H1 (cell line): ENCODE measurements at regions not wholly inside any gene's neighbourhood (a gene's known extent, or its start where the extent isn't known, plus 50 kb on each side); places are given as distances from the start of the nearest gene placed in this dataset.

ENCODE experiments used
- CTCF ChIA-PET: fragments of 300-600 bp; sonication (Branson Sonifier 250); formaldehyde crosslinking; loops from one replicate; lab custom pipeline; 2021; ENCODE audit not compliant: partially characterized antibody; lab: Charles Lee
- POLR2A ChIA-PET: fragments of 300-600 bp; sonication (Branson Sonifier 250); formaldehyde crosslinking; loops from one replicate; lab custom pipeline; 2021; ENCODE audit warnings: inconsistent platforms; ENCODE audit not compliant: partially characterized antibody; lab: Charles Lee
- DNase-seq, 2 experiments: peaks; one replicate each; pipeline versions ENCODE4 v3.0.0 to v3.0.0-alpha.2; 2010 to 2022; ENCODE audit warnings: low spot score in 2 of 2, low read depth in 1 of 2, mixed read lengths in 1 of 2
- FAIRE-seq: peaks from 2 replicates; lab custom pipeline; 2011; peaks lifted over from hg19 to GRCh38; lab: Jason Lieb, UNC
- H2AFZ ChIP-seq: 2 replicates; pipeline ENCODE4 v1.8.1; 2012; ENCODE audit warnings: low read length, inconsistent platforms
- H2AK5ac ChIP-seq: 2 replicates; pipeline ENCODE4 v1.6.1; 2013; ENCODE audit warnings: low read depth, low read length
- H2BK120ac ChIP-seq: replicated peaks from 2 replicates; pipeline ENCODE3; 2013; ENCODE audit warnings: low read depth, low read length, inconsistent platforms
- H2BK12ac ChIP-seq: 2 replicates; pipeline ENCODE4 v1.6.1; 2013; ENCODE audit warnings: low read depth, low read length
- H2BK15ac ChIP-seq: 2 replicates; pipeline ENCODE4 v1.6.1; 2013; ENCODE audit warnings: low read length
- H2BK20ac ChIP-seq: 2 replicates; pipeline ENCODE4 v1.6.1; 2013; ENCODE audit warnings: low read length
- H2BK5ac ChIP-seq: 2 replicates; pipeline ENCODE4 v1.6.1; 2013; ENCODE audit warnings: low read depth, low read length
- H3K14ac ChIP-seq: 2 replicates; pipeline ENCODE4 v1.6.1; 2013; ENCODE audit warnings: inconsistent platforms; ENCODE audit not compliant: insufficient read length
- H3K18ac ChIP-seq: 2 replicates; pipeline ENCODE4 v1.6.1; 2013; ENCODE audit warnings: low read length; ENCODE audit errors: extremely low read depth
- H3K23ac ChIP-seq: 2 replicates; pipeline ENCODE4 v1.6.1; 2013; ENCODE audit warnings: inconsistent platforms; ENCODE audit not compliant: insufficient read length
- H3K23me2 ChIP-seq: 2 replicates; pipeline ENCODE4 v1.6.1; 2013; ENCODE audit warnings: low read depth, low read length
- H3K27ac ChIP-seq: 2 replicates; pipeline ENCODE4 v1.6.1; 2011; ENCODE audit warnings: low read depth, low read length, inconsistent platforms
- H3K27me3 ChIP-seq, 4 experiments: replicated peaks in 1 of 4; 1 replicate in 1 of 4; 2 replicates in 3 of 4; pipeline versions ENCODE4 v1.6.1 to v1.8.1; 2011 to 2013; ENCODE audit warnings: low read length in 3 of 4, mild to moderate bottlenecking in 3 of 4, inconsistent platforms in 2 of 4, mixed read lengths in 2 of 4, moderate library complexity in 1 of 4; ENCODE audit not compliant: control insufficient read depth in 3 of 4, insufficient read depth in 3 of 4; ENCODE audit errors: extremely low read depth in 1 of 4
- H3K36me3 ChIP-seq, 4 experiments: 2 replicates each; pipeline versions ENCODE4 v1.6.1 to v1.8.1; 2011 to 2013; ENCODE audit warnings: mild to moderate bottlenecking in 4 of 4, low read length in 3 of 4, moderate library complexity in 2 of 4, control low read depth in 1 of 4, inconsistent platforms in 1 of 4; ENCODE audit not compliant: insufficient read depth in 4 of 4, control insufficient read depth in 2 of 4
- H3K4ac ChIP-seq: replicated peaks from 2 replicates; pipeline ENCODE3; 2013; ENCODE audit warnings: low read length, low read depth, mixed read lengths, inconsistent platforms; ENCODE audit not compliant: insufficient read length
- H3K4me1 ChIP-seq, 4 experiments: replicated peaks in 1 of 4; 1 replicate in 1 of 4; 2 replicates in 3 of 4; pipeline versions ENCODE4 v1.6.1 to v1.8.1; 2011 to 2013; ENCODE audit warnings: low read length in 3 of 4, inconsistent platforms in 2 of 4, mixed read lengths in 1 of 4; ENCODE audit not compliant: insufficient read depth in 4 of 4, control insufficient read depth in 3 of 4
- H3K4me2 ChIP-seq, 2 experiments: 2 replicates each; pipeline versions ENCODE4 v1.6.1 to v1.8.1; 2011 to 2013; ENCODE audit warnings: low read depth in 2 of 2, low read length in 2 of 2, control low read depth in 1 of 2, inconsistent platforms in 1 of 2, mild to moderate bottlenecking in 1 of 2; ENCODE audit not compliant: insufficient read depth in 1 of 2
- H3K4me3 ChIP-seq, 4 experiments: fragments of 200-600, 300-600 bp in 1 of 4; sonication (generic), shearing (Covaris generic), sonication (Bioruptor Twin) in 1 of 4; 2 replicates each; pipeline versions ENCODE4 v1.5.1 to v1.8.1; 2011 to 2016; ENCODE audit warnings: low read length in 4 of 4, low read depth in 3 of 4, control low read depth in 2 of 4, inconsistent platforms in 2 of 4, mild to moderate bottlenecking in 2 of 4, mixed read lengths in 1 of 4, moderate library complexity in 1 of 4; ENCODE audit not compliant: insufficient read depth in 2 of 4; ENCODE audit errors: extremely low read depth in 1 of 4
- H3K56ac ChIP-seq: replicated peaks from 2 replicates; pipeline ENCODE3; 2013; ENCODE audit warnings: low read depth, mild to moderate bottlenecking, mixed read lengths, low read length, inconsistent platforms; ENCODE audit not compliant: insufficient read length
- H3K79me1 ChIP-seq: 2 replicates; pipeline ENCODE4 v1.6.1; 2013; ENCODE audit warnings: low read depth, low read length, control low read depth
- H3K79me2 ChIP-seq, 2 experiments: 2 replicates each; pipeline versions ENCODE4 v1.6.1 to v1.8.1; 2012 to 2013; ENCODE audit warnings: low read length in 2 of 2, mild to moderate bottlenecking in 2 of 2, inconsistent platforms in 1 of 2; ENCODE audit not compliant: insufficient read depth in 2 of 2, control insufficient read depth in 1 of 2
- H3K9ac ChIP-seq, 4 experiments: replicated peaks in 1 of 4; 1 replicate in 1 of 4; 2 replicates in 3 of 4; pipeline versions ENCODE4 v1.6.1 to v1.8.1; 2011 to 2013; ENCODE audit warnings: low read depth in 3 of 4, low read length in 3 of 4, control low read depth in 2 of 4, mild to moderate bottlenecking in 2 of 4, moderate library complexity in 2 of 4, inconsistent platforms in 1 of 4; ENCODE audit errors: extremely low read depth in 1 of 4
- H3K9me3 ChIP-seq, 2 experiments: 2 replicates each; pipeline versions ENCODE4 v1.6.1 to v1.8.1; 2012 to 2013; ENCODE audit warnings: mild to moderate bottlenecking in 2 of 2, moderate library complexity in 2 of 2, control low read depth in 1 of 2, inconsistent platforms in 1 of 2, low read depth in 1 of 2, low read length in 1 of 2, mixed read lengths in 1 of 2; ENCODE audit not compliant: insufficient read depth in 2 of 2
- H4K20me1 ChIP-seq, 2 experiments: replicated peaks in 1 of 2; 2 replicates each; pipeline versions ENCODE3 to v1.8.1; 2011 to 2013; ENCODE audit warnings: inconsistent platforms in 2 of 2, low read length in 2 of 2, mild to moderate bottlenecking in 1 of 2; ENCODE audit not compliant: insufficient read depth in 2 of 2, control insufficient read depth in 1 of 2
- H4K5ac ChIP-seq: 2 replicates; pipeline ENCODE4 v1.6.1; 2013; ENCODE audit warnings: low read length, low read depth, mixed read lengths, inconsistent platforms; ENCODE audit not compliant: insufficient read length
- H4K8ac ChIP-seq: 2 replicates; pipeline ENCODE4 v1.8.0; 2013; ENCODE audit warnings: mild to moderate bottlenecking, moderate library complexity, low read length, inconsistent platforms; ENCODE audit not compliant: insufficient read depth; ENCODE audit errors: extremely low read depth
- H4K91ac ChIP-seq: replicated peaks from 2 replicates; pipeline ENCODE3; 2013; ENCODE audit warnings: low read length, mixed read lengths, inconsistent platforms; ENCODE audit not compliant: insufficient read length
- ASH2L ChIP-seq: fragments of 200-600, 300-600 bp; sonication (generic); IDR thresholded peaks from one replicate; pipeline ENCODE4 v1.7.1; 2017; ENCODE audit warnings: low read length
- CEBPB ChIP-seq: IDR thresholded peaks from 2 replicates; pipeline ENCODE4 v1.6.1; 2012; ENCODE audit warnings: low read depth, low read length
- GTF2F1 ChIP-seq: IDR thresholded peaks from 2 replicates; pipeline ENCODE4 v1.6.1; 2012; ENCODE audit warnings: low read depth, low read length, improper control_type of control experiment, borderline replicate concordance
- KDM1A ChIP-seq: fragments of 200-600, 300-600 bp; sonication (generic); IDR thresholded peaks from 2 replicates; pipeline ENCODE4 v1.7.1; 2016; ENCODE audit warnings: mild to moderate bottlenecking, low read length, borderline replicate concordance
- MAFK ChIP-seq: IDR thresholded peaks from 2 replicates; pipeline ENCODE4 v1.6.1; 2012; ENCODE audit warnings: low read depth, mild to moderate bottlenecking, improper control_type of control experiment, low read length
- NRF1 ChIP-seq: IDR thresholded peaks from 2 replicates; pipeline ENCODE4 v1.6.1; 2011; ENCODE audit warnings: mild to moderate bottlenecking, low read depth, low read length, improper control_type of control experiment
- RAD21 ChIP-seq, 2 experiments: IDR thresholded peaks in 1 of 2; conservative IDR thresholded peaks in 1 of 2; 2 replicates each; pipeline ENCODE4 v1.6.1; 2011; ENCODE audit warnings: low read depth in 2 of 2, low read length in 2 of 2, improper control_type of control experiment in 1 of 2, inconsistent platforms in 1 of 2, mild to moderate bottlenecking in 1 of 2, moderate library complexity in 1 of 2
- SIN3A ChIP-seq, 2 experiments: IDR thresholded peaks in 1 of 2; conservative IDR thresholded peaks in 1 of 2; 2 replicates each; pipeline ENCODE4 v1.6.1; 2011 to 2012; ENCODE audit warnings: low read length in 2 of 2, improper control_type of control experiment in 1 of 2, low read depth in 1 of 2, mild to moderate bottlenecking in 1 of 2
- SP1 ChIP-seq: IDR thresholded peaks from 2 replicates; pipeline ENCODE4 v1.6.1; 2011; ENCODE audit warnings: low read depth, low read length
- TEAD4 ChIP-seq: IDR thresholded peaks from 2 replicates; pipeline ENCODE4 v1.6.1; 2012; ENCODE audit warnings: low read depth, low read length, inconsistent platforms, mixed read lengths
- WGBS, 2 experiments: shearing (Covaris generic) in 1 of 2; methylation state at CpG; one replicate each; pipeline versions ENCODE4 v1.1.6 to v1.1.7; 2013 to 2015; ENCODE audit warnings: low lambda C conversion rate in 2 of 2, mixed read lengths in 2 of 2, inconsistent platforms in 1 of 2, low coverage in 1 of 2, missing lambda C conversion rate in 1 of 2; ENCODE audit not compliant: insufficient replicate concordance in 2 of 2, insufficient coverage in 1 of 2, insufficient read length in 1 of 2; ENCODE audit errors: extremely low coverage in 1 of 2, missing lambda C conversion rate in 1 of 2; 5-methylcytosine and 5-hydroxymethylcytosine counted together
- TF ChIP-seq, protein P1 (sequence below): IDR thresholded peaks from 2 replicates; pipeline ENCODE4 v1.6.1; 2012; ENCODE audit warnings: inconsistent platforms

GRCh38 chr6:108781419-108782100 lies 66.7 kb upstream of the ARMC2 start:
- Histone ChIP-seq H4K8ac (no peak overlapping the region), H4K91ac (peak overlapping the region; percentile 87), H2BK20ac (peak overlapping the region; percentile 49), H3K14ac (no peak overlapping the region), H3K23me2 (peaks cover 5% of the 10 kb centered on the region), H3K18ac (peak overlapping the region; percentile 81), H2BK120ac (peak overlapping the region; percentile 36), H4K5ac (no peak overlapping the region), H2BK15ac (peak overlapping the region; percentile 13; the same call in 1 of the 2 replicates), H3K27ac (no peak overlapping the region), H4K20me1 (no peaks in the 10 kb centered on the region), H3K4me1 (peaks cover 0 to 14% (median 13%) of the 10 kb centered on the region in 4 experiments; a peak in 6 of 7 replicates), H2BK5ac (peak overlapping the region; percentile 60; the same call in 1 of the 2 replicates), H3K79me1 (no peaks in the 10 kb centered on the region), H3K23ac (no peak overlapping the region), H3K56ac (no peak overlapping the region), H3K4ac (peak overlapping the region; percentile 46), H3K9ac (no peak overlapping the region), H3K79me2 (no peaks in the 10 kb centered on the region), H3K36me3 (no peaks in the 10 kb centered on the region), H2AK5ac (peak overlapping the region; percentile 29; the same call in 1 of the 2 replicates), H2BK12ac (peak overlapping the region; percentile 72), H3K9me3 (no peaks in the 10 kb centered on the region), H3K27me3 (peaks cover 0 to 5% (median 3%) of the 10 kb centered on the region in 4 experiments; a peak in 3 of 7 replicates), H3K4me3 (peak overlapping the region; percentile 28 to 63 (median 52); a peak in 7 of 8 replicates), H3K4me2 (peak overlapping the region; percentile 92 to 95), H2AFZ (peak overlapping the region; percentile 56; the same call in 1 of the 2 replicates)
- DNase-seq (peak; percentile 50 to 71), FAIRE-seq (peak; percentile 32)
- WGBS, 2 experiments = 3% methylated on average over 13 of the region's 13 CpGs; no CpG with 5 or more reads in 1 of the 2 experiments
- POLR2A ChIA-PET = interaction anchor here (1.0 to 1.7 kb wide), 3 partner anchors 219 to 226 kb away, joined by 3 to 6 read pairs (median 4); partner anchors contain the start of gene FOXO3
- CTCF ChIA-PET = interaction anchor here (1.0 to 2.9 kb wide), 5 partner anchors 16 to 239 kb away, joined by 3 to 28 read pairs (median 7); no protein-coding TSS in a partner anchor
- TF ChIP-seq SIN3A (conservative IDR thresholded peaks at IDR 0.05 in 1 of 2, IDR thresholded peaks at IDR 0.05 in 1 of 2; ENCODE audit: low read depth in 1 of 2, low read length in 2 of 2) (peak; percentile 79 to 85; a peak in 2 of 4 replicates), KDM1A (no peak), TEAD4 (peak; percentile 58; the same call in 1 of the 2 replicates), SP1 (no peak), NRF1 (no peak), GTF2F1 (no peak), RAD21 (IDR thresholded peaks at IDR 0.05 in 1 of 2, conservative IDR thresholded peaks at IDR 0.05 in 1 of 2; ENCODE audit: low read depth in 2 of 2, low read length in 2 of 2) (peak in 1 of 2 experiments; percentile 11; a peak in 1 of 4 replicates), ASH2L (peak; percentile 0), CEBPB (no peak), MAFK (peak; percentile 16; the same call in 1 of the 2 replicates)
- TF ChIP-seq, protein P1, sequence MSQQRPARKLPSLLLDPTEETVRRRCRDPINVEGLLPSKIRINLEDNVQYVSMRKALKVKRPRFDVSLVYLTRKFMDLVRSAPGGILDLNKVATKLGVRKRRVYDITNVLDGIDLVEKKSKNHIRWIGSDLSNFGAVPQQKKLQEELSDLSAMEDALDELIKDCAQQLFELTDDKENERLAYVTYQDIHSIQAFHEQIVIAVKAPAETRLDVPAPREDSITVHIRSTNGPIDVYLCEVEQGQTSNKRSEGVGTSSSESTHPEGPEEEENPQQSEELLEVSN = peak; percentile 56; the same call in 1 of the 2 replicates
